ENCODE measurements at regions not wholly inside any gene's neighbourhood (a gene's known extent, or its start where the extent isn't known, plus 50 kb on each side); places are given as distances from the start of the nearest gene placed in this dataset.

GRCh38 chr9:96150324-96151227 is 151.4 kb downstream of the HSD17B3 start:
- Histone ChIP-seq H2AFZ (ENCODE audit: low read depth, low read length) (no peak overlapping the region), H3K9me3 (replicated peaks; ENCODE audit: control insufficient read depth, insufficient read depth, low read depth, low read length) (no peaks in the 10 kb centered on the region), H4K20me1 (replicated peaks; ENCODE audit: control insufficient read depth, insufficient read depth, low read length) (no peaks in the 10 kb centered on the region), H3K9me1 (ENCODE audit: control insufficient read depth, insufficient read depth, low read length) (no peaks in the 10 kb centered on the region), H3K27me3 (ENCODE audit: control insufficient read depth in 2 of 2, insufficient read depth in 2 of 2, low read length in 2 of 2) (peaks cover 25 to 39% of the 10 kb centered on the region in 2 experiments; a peak in 4 of 5 replicates), H3K79me2 (ENCODE audit: control insufficient read depth, insufficient read depth, low read length) (no peaks in the 10 kb centered on the region), H3K4me1 (replicated peaks in 1 of 2; ENCODE audit: control insufficient read depth in 2 of 2, insufficient read depth in 2 of 2, low read length in 2 of 2) (no peaks in the 10 kb centered on the region), H3K36me3 (ENCODE audit: control insufficient read depth, insufficient read depth, low read length) (no peaks in the 10 kb centered on the region), H3K9ac (ENCODE audit: insufficient read depth in 1 of 2, low read depth in 2 of 2, low read length in 2 of 2) (no peak overlapping the region), H3K27ac (ENCODE audit: extremely low read depth, low read depth, low read length) (no peak overlapping the region), H3K4me2 (ENCODE audit: insufficient read depth, low read length) (no peak overlapping the region), H3K4me3 (no peak overlapping the region)
- TF ChIP-seq EP400 (IDR thresholded peaks at IDR 0.05) (no peak), ETV6 (IDR thresholded peaks at IDR 0.05; ENCODE audit: borderline replicate concordance in 1 of 2, low read depth in 2 of 2, low read length in 1 of 2) (no peak), ETV6 (CRISPR knock-in tag; IDR thresholded peaks at IDR 0.05; ENCODE audit: borderline replicate concordance) (no peak), MEIS2 (IDR thresholded peaks at IDR 0.05; ENCODE audit: partially characterized antibody) (peak; percentile 5), PCBP2 (IDR thresholded peaks at IDR 0.05; ENCODE audit: low read depth, low read length, poor library complexity, severe bottlenecking) (no peak)
- in situ Hi-C loops (cut with MboI) (no loop called here), intact Hi-C loops (cut with micrococcal nuclease) (no loop called here)
- ChIA-PET CTCF (ENCODE audit: low intra/inter-chr PET ratio) (no interaction called here), POLR2A (interaction anchor here (0.5 to 1.1 kb wide), 5 partner anchors 9 to 369 kb away, joined by 3 read pairs; no protein-coding TSS in a partner anchor)
- ATAC-seq (no peak), DNase-seq (ENCODE audit: extremely low read depth in 1 of 4, low spot score in 3 of 4) (no peak), FAIRE-seq (no peak)
- 0% methylated on average over 11 of the region's 11 CpGs for WGBS (ENCODE audit: insufficient coverage, low coverage, missing lambda C conversion rate)
- BruUV-seq (replicated peaks) = no TSS peak
